ENCODE measurements at regions not wholly inside any gene's neighbourhood (a gene's known extent, or its start where the extent isn't known, plus 50 kb on each side); places are given as distances from the start of the nearest gene placed in this dataset.

- TF ChIP-seq EP300 (IDR thresholded peaks at IDR 0.05), result no peak
- TF ChIP-seq CTCF (IDR thresholded peaks at IDR 0.05), result no peak
- TF ChIP-seq POLR2A (IDR thresholded peaks at IDR 0.05), result no peak
- no peak for TF ChIP-seq POLR2AphosphoS5 (IDR thresholded peaks at IDR 0.05)
Observed at GRCh38 chr3:72159487-72159886, 374.5 kb upstream of the PROK2 start.
